ENCODE measurements at regions not wholly inside any gene's neighbourhood (a gene's known extent, or its start where the extent isn't known, plus 50 kb on each side); places are given as distances from the start of the nearest gene placed in this dataset.

- Histone ChIP-seq H3K4me1 (ENCODE audit: control insufficient read depth in 2 of 2, insufficient read depth in 2 of 2, low read length in 2 of 2) (no peaks in the 10 kb centered on the region), H3K4me3 (ENCODE audit: control extremely low read depth in 1 of 5, extremely low read depth in 1 of 5, insufficient read depth in 1 of 5, low read depth in 2 of 5, low read length in 4 of 5) (no peak overlapping the region), H2AFZ (ENCODE audit: insufficient read depth, low read depth, low read length, poor library complexity, severe bottlenecking) (no peak overlapping the region), H3K4me2 (replicated peaks; ENCODE audit: low read depth, low read length, poor library complexity, severe bottlenecking) (no peak overlapping the region), H3K27ac (ENCODE audit: low read length in 2 of 2) (no peak overlapping the region), H3K9ac (ENCODE audit: low read length) (no peak overlapping the region), H3K27me3 (replicated peaks in 1 of 4; ENCODE audit: control extremely low read depth in 1 of 4, control insufficient read depth in 3 of 4, insufficient read depth in 4 of 4, low read length in 3 of 4) (peaks cover 0 to 4% (median 0%) of the 10 kb centered on the region in 4 experiments), H3K79me2 (ENCODE audit: control insufficient read depth, insufficient read depth, low read length) (no peaks in the 10 kb centered on the region), H3K36me3 (replicated peaks in 1 of 2; ENCODE audit: control extremely low read depth in 1 of 2, control insufficient read depth in 1 of 2, extremely low read depth in 1 of 2, insufficient read depth in 2 of 2, low read length in 1 of 2) (no peaks in the 10 kb centered on the region), H4K20me1 (ENCODE audit: control insufficient read depth, insufficient read depth, low read length, poor library complexity, severe bottlenecking) (no peaks in the 10 kb centered on the region), H3K9me3 (ENCODE audit: control extremely low read depth in 1 of 3, control insufficient read depth in 2 of 3, insufficient read depth in 1 of 3, low read length in 2 of 3) (no peaks in the 10 kb centered on the region)
- Mint-ChIP-seq H3K4me3 (no peak overlapping the region), H3K27ac (no peak overlapping the region), H3K4me1 (no peaks in the 10 kb centered on the region), H3K9me3 (ENCODE audit: insufficient read depth) (no peaks in the 10 kb centered on the region), H3K27me3 (peaks cover 8% of the 10 kb centered on the region)
- WGBS (ENCODE audit: insufficient coverage) = 89% methylated on average over 18 of the region's 20 CpGs
- DNase-seq = no peak
- intact Hi-C loops (cut with micrococcal nuclease) = no loop called here
- POLR2A ChIA-PET = no interaction called here
- CTCF ChIA-PET = interaction anchor here (4.6 kb wide), 1 partner anchor 273 kb away, joined by 57 read pairs; no protein-coding TSS in a partner anchor
- TF ChIP-seq CTCF (IDR thresholded peaks at IDR 0.05) (no peak), EZH2 (IDR thresholded peaks at IDR 0.05; ENCODE audit: borderline replicate concordance, insufficient read depth, low read depth, low read length, poor library complexity, severe bottlenecking) (no peak)
- no peak for ATAC-seq (ENCODE audit: low read depth)
Observed at GRCh38 chr3:194955979-194956696, 270.5 kb downstream of the FAM43A start.

- peaks cover 13% of the 10 kb centered on the region for H3K27me3 Mint-ChIP-seq
- H3K9me3 Mint-ChIP-seq (ENCODE audit: insufficient read depth) = no peaks in the 10 kb centered on the region
- no peak overlapping the region for H3K27ac ChIP-seq (ENCODE audit: low read length in 2 of 2)
- POLR2A ChIA-PET = no interaction called here
- H2AFZ ChIP-seq (ENCODE audit: insufficient read depth, low read depth, low read length, poor library complexity, severe bottlenecking) = no peak overlapping the region
- intact Hi-C loops (cut with micrococcal nuclease) = no loop called here
- H3K4me3 Mint-ChIP-seq = no peak overlapping the region
- H3K4me2 ChIP-seq (replicated peaks; ENCODE audit: low read depth, low read length, poor library complexity, severe bottlenecking) = no peak overlapping the region
- no peak overlapping the region for H3K9ac ChIP-seq (ENCODE audit: low read length)
- H3K4me1 ChIP-seq (ENCODE audit: control insufficient read depth in 2 of 2, insufficient read depth in 2 of 2, low read length in 2 of 2) = no peaks in the 10 kb centered on the region
- no peaks in the 10 kb centered on the region for H3K4me1 Mint-ChIP-seq
- no peaks in the 10 kb centered on the region for H3K36me3 ChIP-seq (replicated peaks in 1 of 2; ENCODE audit: control extremely low read depth in 1 of 2, control insufficient read depth in 1 of 2, extremely low read depth in 1 of 2, insufficient read depth in 2 of 2, low read length in 1 of 2)
- H3K27ac Mint-ChIP-seq = no peak overlapping the region
- H3K79me2 ChIP-seq (ENCODE audit: control insufficient read depth, insufficient read depth, low read length) = no peaks in the 10 kb centered on the region
- 91% methylated on average over 17 of the region's 17 CpGs for WGBS (ENCODE audit: insufficient coverage)
- peaks cover 0 to 4% (median 0%) of the 10 kb centered on the region in 4 experiments for H3K27me3 ChIP-seq (replicated peaks in 1 of 4; ENCODE audit: control extremely low read depth in 1 of 4, control insufficient read depth in 3 of 4, insufficient read depth in 4 of 4, low read length in 3 of 4)
- H4K20me1 ChIP-seq (ENCODE audit: control insufficient read depth, insufficient read depth, low read length, poor library complexity, severe bottlenecking) = no peaks in the 10 kb centered on the region
- H3K9me3 ChIP-seq (ENCODE audit: control extremely low read depth in 1 of 3, control insufficient read depth in 2 of 3, insufficient read depth in 1 of 3, low read length in 2 of 3) = no peaks in the 10 kb centered on the region
- DNase-seq (no peak), ATAC-seq (ENCODE audit: low read depth) (no peak)
- no peak overlapping the region for H3K4me3 ChIP-seq (ENCODE audit: control extremely low read depth in 1 of 5, extremely low read depth in 1 of 5, insufficient read depth in 1 of 5, low read depth in 2 of 5, low read length in 4 of 5)
- TF ChIP-seq EZH2 (IDR thresholded peaks at IDR 0.05; ENCODE audit: borderline replicate concordance, insufficient read depth, low read depth, low read length, poor library complexity, severe bottlenecking) (no peak), CTCF (IDR thresholded peaks at IDR 0.05) (no peak)
- CTCF ChIA-PET = interaction anchor here (4.6 kb wide), 1 partner anchor 274 kb away, joined by 57 read pairs; no protein-coding TSS in a partner anchor
Observed at GRCh38 chr3:194956697-194957396, 271.2 kb downstream of the FAM43A start.

Data from B cell (primary cell).